GM12872 (cell line): ENCODE measurements at regions not wholly inside any gene's neighbourhood (a gene's known extent, or its start where the extent isn't known, plus 50 kb on each side); places are given as distances from the start of the nearest gene placed in this dataset.

ENCODE experiments used
- TF ChIP-seq, protein P1 (sequence below): IDR thresholded peaks from 3 replicates; pipeline ENCODE4 v1.5.1; 2011; ENCODE audit warnings: low read depth, mild to moderate bottlenecking, low read length, moderate library complexity; ENCODE audit not compliant: insufficient read depth

GRCh38 chr7:93697901-93698300, 123.4 kb upstream of the CALCR start:
- TF ChIP-seq, protein P1, sequence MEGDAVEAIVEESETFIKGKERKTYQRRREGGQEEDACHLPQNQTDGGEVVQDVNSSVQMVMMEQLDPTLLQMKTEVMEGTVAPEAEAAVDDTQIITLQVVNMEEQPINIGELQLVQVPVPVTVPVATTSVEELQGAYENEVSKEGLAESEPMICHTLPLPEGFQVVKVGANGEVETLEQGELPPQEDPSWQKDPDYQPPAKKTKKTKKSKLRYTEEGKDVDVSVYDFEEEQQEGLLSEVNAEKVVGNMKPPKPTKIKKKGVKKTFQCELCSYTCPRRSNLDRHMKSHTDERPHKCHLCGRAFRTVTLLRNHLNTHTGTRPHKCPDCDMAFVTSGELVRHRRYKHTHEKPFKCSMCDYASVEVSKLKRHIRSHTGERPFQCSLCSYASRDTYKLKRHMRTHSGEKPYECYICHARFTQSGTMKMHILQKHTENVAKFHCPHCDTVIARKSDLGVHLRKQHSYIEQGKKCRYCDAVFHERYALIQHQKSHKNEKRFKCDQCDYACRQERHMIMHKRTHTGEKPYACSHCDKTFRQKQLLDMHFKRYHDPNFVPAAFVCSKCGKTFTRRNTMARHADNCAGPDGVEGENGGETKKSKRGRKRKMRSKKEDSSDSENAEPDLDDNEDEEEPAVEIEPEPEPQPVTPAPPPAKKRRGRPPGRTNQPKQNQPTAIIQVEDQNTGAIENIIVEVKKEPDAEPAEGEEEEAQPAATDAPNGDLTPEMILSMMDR, result no peak

DNA sequence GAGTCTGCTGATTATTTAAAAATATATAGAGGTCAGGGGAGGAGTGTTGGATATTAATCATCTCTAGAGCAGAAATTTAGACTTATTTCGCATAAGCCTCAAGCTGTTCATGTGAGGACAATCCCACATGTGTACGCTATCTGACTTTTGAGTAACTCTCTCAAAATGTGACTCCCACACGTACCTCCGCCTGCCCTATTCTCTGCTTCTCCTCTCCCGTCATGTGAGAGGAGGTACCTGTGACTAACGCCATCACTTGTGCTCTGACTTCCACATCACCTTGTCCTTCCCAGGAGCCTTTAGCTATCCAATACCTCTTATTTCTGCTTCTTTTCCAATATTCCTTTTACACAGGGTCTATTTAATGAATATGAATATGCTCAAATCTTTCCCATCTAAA, 119.3 kb upstream of the CALCR start:
- TF ChIP-seq, protein P1, result no peak

DNA sequence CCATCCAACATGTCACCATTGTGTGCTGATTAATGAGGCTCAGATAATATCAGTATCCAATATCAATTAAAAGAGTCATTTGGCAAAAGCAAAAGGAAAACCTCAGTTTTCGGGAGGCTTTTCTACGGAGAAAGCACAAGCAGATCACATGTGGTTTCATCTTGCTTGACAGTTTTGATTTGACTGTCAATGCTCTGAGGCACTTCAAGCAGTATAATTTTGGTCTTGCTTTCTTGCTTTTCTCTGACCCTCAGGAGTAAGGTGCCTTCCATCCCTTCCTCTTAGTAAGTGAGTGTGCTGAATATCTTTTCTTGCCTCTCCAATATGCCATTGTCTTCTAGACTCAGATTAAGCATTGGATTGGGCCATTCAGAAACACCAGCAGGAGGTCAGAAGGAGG, 115.5 kb upstream of the CALCR start:
- TF ChIP-seq, protein P1, result no peak

DNA sequence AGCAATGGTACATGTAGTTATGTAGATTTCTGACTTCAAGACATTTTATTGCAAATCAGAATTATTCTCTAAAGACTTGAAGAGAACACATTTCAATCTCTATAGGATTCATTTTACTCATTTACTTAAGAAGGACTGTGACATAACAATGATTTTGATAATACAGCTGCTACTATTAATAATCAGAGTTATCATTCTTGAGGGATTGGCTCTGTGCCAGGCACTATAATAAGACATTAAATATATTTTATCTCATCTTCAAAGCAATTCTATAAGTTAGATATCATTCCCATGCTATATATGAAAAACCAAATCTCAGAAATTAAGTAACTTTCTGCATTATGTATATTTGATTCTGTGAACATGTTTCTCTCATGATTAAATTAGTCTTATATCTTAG, 103.7 kb upstream of the CALCR start:
- TF ChIP-seq, protein P1, result no peak

- TF ChIP-seq, protein P1, result no peak
Measured at GRCh38 chr7:93663561-93664299, 89.2 kb upstream of the CALCR start.

DNA sequence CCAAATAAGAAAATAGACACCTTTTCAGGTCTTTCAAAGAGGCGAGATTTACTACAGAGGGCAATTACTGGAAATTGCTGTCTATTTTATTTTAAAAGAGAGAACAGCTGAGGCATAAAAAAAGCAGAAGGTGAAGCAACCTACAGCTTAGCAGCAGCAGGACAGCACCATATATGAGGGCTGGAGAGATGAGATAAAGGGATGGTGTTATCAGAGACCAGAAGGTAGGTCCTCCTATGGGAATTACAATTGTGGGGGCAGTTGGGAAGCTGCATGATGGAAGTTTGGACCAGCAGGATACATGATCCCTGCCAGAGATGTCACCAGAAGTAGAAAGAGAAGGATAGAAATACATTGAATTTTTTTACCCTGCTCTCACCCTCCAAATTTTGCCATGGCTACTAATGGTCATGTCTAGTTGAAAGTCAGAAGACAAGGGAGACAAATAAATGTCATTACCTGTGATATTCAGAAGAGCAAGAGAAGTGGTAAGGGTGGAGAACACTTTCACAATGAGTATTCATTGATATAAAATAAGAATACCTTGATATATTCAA, 77.2 kb upstream of the CALCR start:
- TF ChIP-seq, protein P1, result no peak

GRCh38 chr7:93646538-93646937, 72.0 kb upstream of the CALCR start:
- TF ChIP-seq, protein P1, result no peak
